Omental fat pad (tissue), 3 donors: ENCODE measurements at regions not wholly inside any gene's neighbourhood (a gene's known extent, or its start where the extent isn't known, plus 50 kb on each side); places are given as distances from the start of the nearest gene placed in this dataset.

Experiments
- ATAC-seq: fragments of 150-250 bp; one replicate; pipeline ENCODE4 v1.9.1; 2016; ENCODE audit warnings: mild to moderate bottlenecking, moderate library complexity; ENCODE audit not compliant: low FRiP score
- DNase-seq: peaks from one replicate; pipeline ENCODE4 v3.0.0-alpha.2; 2019; ENCODE audit warnings: low spot score
- CTCF ChIP-seq, 3 donors: fragments of 450-650 bp; IDR thresholded peaks; one replicate each; pipeline ENCODE4 v1.5.1; 2016 to 2017; ENCODE audit warnings: antibody characterized with exemption in 3 of 3, mild to moderate bottlenecking in 3 of 3, moderate library complexity in 2 of 3

- no peak for TF ChIP-seq CTCF (IDR thresholded peaks at IDR 0.05)
- ATAC-seq (no peak), DNase-seq (no peak)
Measured at GRCh38 chr4:155564880-155565279, 101.8 kb upstream of the GUCY1A1 start.

GRCh38 chr4:155564086-155564485, 102.6 kb upstream of the GUCY1A1 start:
- ATAC-seq, result no peak
- TF ChIP-seq CTCF (IDR thresholded peaks at IDR 0.05), result no peak
- no peak for DNase-seq

- DNase-seq (no peak), ATAC-seq (no peak)
- no peak for TF ChIP-seq CTCF (IDR thresholded peaks at IDR 0.05)
Measured at GRCh38 chr4:155559915-155560314, 106.7 kb upstream of the GUCY1A1 start.

- DNase-seq, result no peak
- ATAC-seq, result no peak
- no peak for TF ChIP-seq CTCF (IDR thresholded peaks at IDR 0.05)
Measured at GRCh38 chr4:155552180-155552579, 114.5 kb upstream of the GUCY1A1 start.

GRCh38 chr4:155548173-155548572, 118.5 kb upstream of the GUCY1A1 start:
- TF ChIP-seq CTCF (IDR thresholded peaks at IDR 0.05), result no peak
- ATAC-seq (no peak), DNase-seq (no peak)

- DNase-seq (no peak), ATAC-seq (no peak)
- no peak for TF ChIP-seq CTCF (IDR thresholded peaks at IDR 0.05)
Measured at GRCh38 chr4:155546451-155546850, 120.2 kb upstream of the GUCY1A1 start.

GRCh38 chr4:155545456-155545855, 121.2 kb upstream of the GUCY1A1 start:
- no peak for TF ChIP-seq CTCF (IDR thresholded peaks at IDR 0.05)
- DNase-seq, result no peak
- ATAC-seq, result no peak
